ENCODE measurements at regions not wholly inside any gene's neighbourhood (a gene's known extent, or its start where the extent isn't known, plus 50 kb on each side); places are given as distances from the start of the nearest gene placed in this dataset.

DNA sequence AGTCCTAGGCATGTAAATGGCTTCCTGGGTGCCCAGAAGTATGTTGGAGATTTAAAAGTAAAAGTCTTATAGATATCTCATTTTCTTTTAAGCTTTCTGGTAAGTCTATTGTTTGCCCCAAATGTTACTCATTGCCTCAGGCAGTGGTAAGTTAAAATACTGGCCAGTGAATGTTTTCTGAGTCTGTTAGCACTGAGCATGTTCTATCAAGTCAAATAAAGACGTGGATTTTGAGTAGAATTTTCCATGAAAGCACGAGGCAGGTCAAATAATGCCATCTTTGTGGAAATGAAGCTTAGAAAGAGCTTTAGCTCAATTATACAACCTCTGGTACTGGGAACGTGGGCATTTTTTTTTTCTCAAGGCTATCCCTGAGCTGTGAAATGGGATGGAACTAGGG lies 651.3 kb upstream of the ACO1 start:
- TF ChIP-seq, protein P1, sequence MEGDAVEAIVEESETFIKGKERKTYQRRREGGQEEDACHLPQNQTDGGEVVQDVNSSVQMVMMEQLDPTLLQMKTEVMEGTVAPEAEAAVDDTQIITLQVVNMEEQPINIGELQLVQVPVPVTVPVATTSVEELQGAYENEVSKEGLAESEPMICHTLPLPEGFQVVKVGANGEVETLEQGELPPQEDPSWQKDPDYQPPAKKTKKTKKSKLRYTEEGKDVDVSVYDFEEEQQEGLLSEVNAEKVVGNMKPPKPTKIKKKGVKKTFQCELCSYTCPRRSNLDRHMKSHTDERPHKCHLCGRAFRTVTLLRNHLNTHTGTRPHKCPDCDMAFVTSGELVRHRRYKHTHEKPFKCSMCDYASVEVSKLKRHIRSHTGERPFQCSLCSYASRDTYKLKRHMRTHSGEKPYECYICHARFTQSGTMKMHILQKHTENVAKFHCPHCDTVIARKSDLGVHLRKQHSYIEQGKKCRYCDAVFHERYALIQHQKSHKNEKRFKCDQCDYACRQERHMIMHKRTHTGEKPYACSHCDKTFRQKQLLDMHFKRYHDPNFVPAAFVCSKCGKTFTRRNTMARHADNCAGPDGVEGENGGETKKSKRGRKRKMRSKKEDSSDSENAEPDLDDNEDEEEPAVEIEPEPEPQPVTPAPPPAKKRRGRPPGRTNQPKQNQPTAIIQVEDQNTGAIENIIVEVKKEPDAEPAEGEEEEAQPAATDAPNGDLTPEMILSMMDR (IDR thresholded peaks at IDR 0.05; ENCODE audit: control extremely low read depth in 1 of 3, insufficient read depth in 1 of 3, low read depth in 1 of 3, low read length in 3 of 3), result no peak
- TF ChIP-seq CHD2 (IDR thresholded peaks at IDR 0.05; ENCODE audit: low read length) (no peak), SIN3A (conservative IDR thresholded peaks at IDR 0.05 in 1 of 2, IDR thresholded peaks at IDR 0.05 in 1 of 2; ENCODE audit: low read depth in 1 of 2, low read length in 2 of 2) (no peak), BRCA1 (IDR thresholded peaks at IDR 0.05; ENCODE audit: low read depth, low read length) (no peak), KDM5A (IDR thresholded peaks at IDR 0.05; ENCODE audit: low read length) (no peak), RAD21 (IDR thresholded peaks at IDR 0.05 in 1 of 2, conservative IDR thresholded peaks at IDR 0.05 in 1 of 2; ENCODE audit: low read depth in 2 of 2, low read length in 2 of 2) (no peak), TCF12 (IDR thresholded peaks at IDR 0.05; ENCODE audit: low read depth, low read length) (no peak)
- TF ChIP-seq, protein P2, sequence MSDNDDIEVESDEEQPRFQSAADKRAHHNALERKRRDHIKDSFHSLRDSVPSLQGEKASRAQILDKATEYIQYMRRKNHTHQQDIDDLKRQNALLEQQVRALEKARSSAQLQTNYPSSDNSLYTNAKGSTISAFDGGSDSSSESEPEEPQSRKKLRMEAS (IDR thresholded peaks at IDR 0.05), result no peak
- TF ChIP-seq, protein P3, sequence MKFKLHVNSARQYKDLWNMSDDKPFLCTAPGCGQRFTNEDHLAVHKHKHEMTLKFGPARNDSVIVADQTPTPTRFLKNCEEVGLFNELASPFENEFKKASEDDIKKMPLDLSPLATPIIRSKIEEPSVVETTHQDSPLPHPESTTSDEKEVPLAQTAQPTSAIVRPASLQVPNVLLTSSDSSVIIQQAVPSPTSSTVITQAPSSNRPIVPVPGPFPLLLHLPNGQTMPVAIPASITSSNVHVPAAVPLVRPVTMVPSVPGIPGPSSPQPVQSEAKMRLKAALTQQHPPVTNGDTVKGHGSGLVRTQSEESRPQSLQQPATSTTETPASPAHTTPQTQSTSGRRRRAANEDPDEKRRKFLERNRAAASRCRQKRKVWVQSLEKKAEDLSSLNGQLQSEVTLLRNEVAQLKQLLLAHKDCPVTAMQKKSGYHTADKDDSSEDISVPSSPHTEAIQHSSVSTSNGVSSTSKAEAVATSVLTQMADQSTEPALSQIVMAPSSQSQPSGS (IDR thresholded peaks at IDR 0.05; ENCODE audit: low read length), result no peak
